ENCODE measurements at regions not wholly inside any gene's neighbourhood (a gene's known extent, or its start where the extent isn't known, plus 50 kb on each side); places are given as distances from the start of the nearest gene placed in this dataset.
"Not testable (repeated sequence)": the region's sequence is repeated elsewhere in the genome, so short reads cannot be mapped to it uniquely, and the experiment has no call there.

DNA sequence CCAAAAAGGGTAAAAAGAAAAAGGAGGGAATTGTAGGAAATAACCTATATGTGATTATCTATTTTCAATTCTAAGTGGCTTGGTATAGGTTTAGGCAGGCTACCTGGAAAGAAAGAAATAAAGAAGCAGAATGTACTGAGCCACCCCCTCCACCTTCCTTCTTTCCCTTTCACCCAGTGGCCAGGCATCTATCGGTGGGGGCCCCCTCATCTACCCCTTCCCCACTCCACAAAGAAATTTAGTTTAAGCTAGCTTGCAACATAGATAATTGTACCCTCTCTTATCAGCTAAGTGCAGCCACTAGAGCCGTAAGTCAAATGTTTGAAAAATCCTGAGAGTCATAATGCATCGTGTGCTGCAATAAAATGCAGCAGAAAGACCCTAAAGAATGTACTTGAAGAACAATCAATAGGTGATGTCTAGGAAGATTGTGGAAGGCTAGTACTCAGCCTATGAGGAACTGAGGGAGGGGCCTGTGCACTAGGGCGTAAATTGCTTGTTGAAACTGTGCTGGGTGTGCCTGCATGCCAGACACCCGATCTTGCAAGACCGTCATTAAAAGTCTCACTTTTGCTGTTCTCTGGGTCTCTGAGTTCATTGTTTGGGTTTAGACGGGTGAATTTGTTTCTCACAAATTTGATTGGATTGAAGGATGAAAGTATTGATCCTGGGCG is 53.0 kb downstream of the PPIAL4D start:
- TF ChIP-seq POLR2A (IDR thresholded peaks at IDR 0.05), result not testable (repeated sequence)
- TF ChIP-seq, protein P1, sequence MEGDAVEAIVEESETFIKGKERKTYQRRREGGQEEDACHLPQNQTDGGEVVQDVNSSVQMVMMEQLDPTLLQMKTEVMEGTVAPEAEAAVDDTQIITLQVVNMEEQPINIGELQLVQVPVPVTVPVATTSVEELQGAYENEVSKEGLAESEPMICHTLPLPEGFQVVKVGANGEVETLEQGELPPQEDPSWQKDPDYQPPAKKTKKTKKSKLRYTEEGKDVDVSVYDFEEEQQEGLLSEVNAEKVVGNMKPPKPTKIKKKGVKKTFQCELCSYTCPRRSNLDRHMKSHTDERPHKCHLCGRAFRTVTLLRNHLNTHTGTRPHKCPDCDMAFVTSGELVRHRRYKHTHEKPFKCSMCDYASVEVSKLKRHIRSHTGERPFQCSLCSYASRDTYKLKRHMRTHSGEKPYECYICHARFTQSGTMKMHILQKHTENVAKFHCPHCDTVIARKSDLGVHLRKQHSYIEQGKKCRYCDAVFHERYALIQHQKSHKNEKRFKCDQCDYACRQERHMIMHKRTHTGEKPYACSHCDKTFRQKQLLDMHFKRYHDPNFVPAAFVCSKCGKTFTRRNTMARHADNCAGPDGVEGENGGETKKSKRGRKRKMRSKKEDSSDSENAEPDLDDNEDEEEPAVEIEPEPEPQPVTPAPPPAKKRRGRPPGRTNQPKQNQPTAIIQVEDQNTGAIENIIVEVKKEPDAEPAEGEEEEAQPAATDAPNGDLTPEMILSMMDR (IDR thresholded peaks at IDR 0.05), result not testable (repeated sequence)
